ENCODE measurements at regions not wholly inside any gene's neighbourhood (a gene's known extent, or its start where the extent isn't known, plus 50 kb on each side); places are given as distances from the start of the nearest gene placed in this dataset.

GRCh38 chr6:99026135-99026534 is 78.4 kb upstream of the FBXL4 start:
- H2AFZ ChIP-seq (ENCODE audit: low read depth, low read length), result no peak overlapping the region
- no peak overlapping the region for H3K9ac ChIP-seq (ENCODE audit: low read length)
- no peak overlapping the region for H3K4me2 ChIP-seq (ENCODE audit: low read length)
- no peaks in the 10 kb centered on the region for H4K20me1 ChIP-seq (ENCODE audit: insufficient read depth, low read length)
- H3K79me2 ChIP-seq (ENCODE audit: low read length), result no peaks in the 10 kb centered on the region
- H3K4me1 ChIP-seq (ENCODE audit: low read length), result no peaks in the 10 kb centered on the region
- no peak overlapping the region for H3K4me3 ChIP-seq (ENCODE audit: low read length)
- H3K27ac ChIP-seq (ENCODE audit: low read length), result no peak overlapping the region
- 0 out of 2 replicates have a peak, but pooled peaks cover 4% of the 10 kb centered on the region for H3K9me3 ChIP-seq (ENCODE audit: insufficient read depth, low read length)
- no peaks in the 10 kb centered on the region for H3K27me3 ChIP-seq (ENCODE audit: low read depth, low read length)
- H3K36me3 ChIP-seq (replicated peaks; ENCODE audit: low read depth, low read length), result no peaks in the 10 kb centered on the region
- TF ChIP-seq CTCF (IDR thresholded peaks at IDR 0.05; ENCODE audit: low read depth, low read length), result no peak
- TF ChIP-seq EZH2phosphoT487 (IDR thresholded peaks at IDR 0.05; ENCODE audit: low read depth), result no peak

- Histone ChIP-seq H3K9me3 (ENCODE audit: insufficient read depth, low read length) (0 out of 2 replicates have a peak, but pooled peaks cover 4% of the 10 kb centered on the region), H3K27me3 (ENCODE audit: low read depth, low read length) (no peaks in the 10 kb centered on the region), H3K4me2 (ENCODE audit: low read length) (no peak overlapping the region), H3K4me3 (ENCODE audit: low read length) (no peak overlapping the region), H3K79me2 (ENCODE audit: low read length) (no peaks in the 10 kb centered on the region), H2AFZ (ENCODE audit: low read depth, low read length) (no peak overlapping the region), H4K20me1 (ENCODE audit: insufficient read depth, low read length) (no peaks in the 10 kb centered on the region), H3K27ac (ENCODE audit: low read length) (no peak overlapping the region), H3K9ac (ENCODE audit: low read length) (no peak overlapping the region), H3K4me1 (ENCODE audit: low read length) (no peaks in the 10 kb centered on the region), H3K36me3 (replicated peaks; ENCODE audit: low read depth, low read length) (no peaks in the 10 kb centered on the region)
- no peak for TF ChIP-seq EZH2phosphoT487 (IDR thresholded peaks at IDR 0.05; ENCODE audit: low read depth)
Measured at GRCh38 chr6:99024089-99024488, 76.3 kb upstream of the FBXL4 start.

- no peaks in the 10 kb centered on the region for H3K36me3 ChIP-seq (replicated peaks; ENCODE audit: low read depth, low read length)
- no peaks in the 10 kb centered on the region for H3K4me1 ChIP-seq (ENCODE audit: low read length)
- 0 out of 2 replicates have a peak, but pooled peaks cover 4% of the 10 kb centered on the region for H3K9me3 ChIP-seq (ENCODE audit: insufficient read depth, low read length)
- no peak overlapping the region for H3K4me3 ChIP-seq (ENCODE audit: low read length)
- no peak overlapping the region for H3K4me2 ChIP-seq (ENCODE audit: low read length)
- TF ChIP-seq EZH2phosphoT487 (IDR thresholded peaks at IDR 0.05; ENCODE audit: low read depth), result no peak
- no peak for TF ChIP-seq CTCF (IDR thresholded peaks at IDR 0.05; ENCODE audit: low read depth, low read length)
- H3K27ac ChIP-seq (ENCODE audit: low read length), result no peak overlapping the region
- H3K27me3 ChIP-seq (ENCODE audit: low read depth, low read length), result no peaks in the 10 kb centered on the region
- H3K79me2 ChIP-seq (ENCODE audit: low read length), result no peaks in the 10 kb centered on the region
- no peaks in the 10 kb centered on the region for H4K20me1 ChIP-seq (ENCODE audit: insufficient read depth, low read length)
- H3K9ac ChIP-seq (ENCODE audit: low read length), result no peak overlapping the region
- no peak overlapping the region for H2AFZ ChIP-seq (ENCODE audit: low read depth, low read length)
Measured at GRCh38 chr6:99022039-99022609, 74.4 kb upstream of the FBXL4 start.

- no peaks in the 10 kb centered on the region for H3K9me3 ChIP-seq (ENCODE audit: insufficient read depth, low read length)
- H3K79me2 ChIP-seq (ENCODE audit: low read length), result no peaks in the 10 kb centered on the region
- H2AFZ ChIP-seq (ENCODE audit: low read depth, low read length), result no peak overlapping the region
- no peaks in the 10 kb centered on the region for H3K27me3 ChIP-seq (ENCODE audit: low read depth, low read length)
- H3K9ac ChIP-seq (ENCODE audit: low read length), result no peak overlapping the region
- H3K4me2 ChIP-seq (ENCODE audit: low read length), result no peak overlapping the region
- no peaks in the 10 kb centered on the region for H3K36me3 ChIP-seq (replicated peaks; ENCODE audit: low read depth, low read length)
- no peak overlapping the region for H3K27ac ChIP-seq (ENCODE audit: low read length)
- H3K4me1 ChIP-seq (ENCODE audit: low read length), result no peaks in the 10 kb centered on the region
- H4K20me1 ChIP-seq (ENCODE audit: insufficient read depth, low read length), result no peaks in the 10 kb centered on the region
- TF ChIP-seq EZH2phosphoT487 (IDR thresholded peaks at IDR 0.05; ENCODE audit: low read depth) (no peak), CTCF (IDR thresholded peaks at IDR 0.05; ENCODE audit: low read depth, low read length) (no peak)
- H3K4me3 ChIP-seq (ENCODE audit: low read length), result no peak overlapping the region
Measured at GRCh38 chr6:99019381-99019780, 71.6 kb upstream of the FBXL4 start.
